PC-9 (cell line): ENCODE measurements at regions not wholly inside any gene's neighbourhood (a gene's known extent, or its start where the extent isn't known, plus 50 kb on each side); places are given as distances from the start of the nearest gene placed in this dataset.

Source experiments
- BruUV-seq: library from RNA; stranded (reverse); fragments of 400-500 nt; replicated peaks from 2 replicates; lab custom pipeline; 2021; lab: Mats Ljungman, UMichigan
- CTCF ChIA-PET: fragments of 300-600 bp; sonication (Branson Sonifier 250); formaldehyde crosslinking; loops from one replicate; lab custom pipeline; 2022; ENCODE audit warnings: antibody characterized with exemption; lab: Charles Lee
- POLR2A ChIA-PET: fragments of 300-600 bp; sonication (Branson Sonifier 250); formaldehyde crosslinking; loops from one replicate; lab custom pipeline; 2022; ENCODE audit warnings: antibody characterized with exemption; ENCODE audit not compliant: unreplicated experiment; lab: Charles Lee
- DNase-seq, 2 experiments: peaks; one replicate each; pipeline versions ENCODE4 v3.0.0 to v3.0.0-alpha.2; 2015 to 2022; ENCODE audit warnings: mixed read lengths in 1 of 2
- H2AFZ ChIP-seq: fragments of 200-600 bp; sonication (generic); 2 replicates; pipeline ENCODE4 v1.8.1; 2017; ENCODE audit warnings: antibody characterized with exemption
- H3F3A ChIP-seq: fragments of 200-600 bp; sonication (generic); 2 replicates; pipeline ENCODE4 v1.8.1; 2017; ENCODE audit warnings: antibody characterized with exemption, mild to moderate bottlenecking, low read depth; ENCODE audit not compliant: insufficient read depth
- H3K27ac ChIP-seq: fragments of 200-600 bp; sonication (generic); 2 replicates; pipeline ENCODE4 v1.6.1; 2016; ENCODE audit warnings: mixed run types
- H3K27me3 ChIP-seq: fragments of 200-600 bp; sonication (generic); 2 replicates; pipeline ENCODE4 v1.6.1; 2016; ENCODE audit warnings: low read depth, mixed run types; ENCODE audit not compliant: insufficient read depth
- H3K36me3 ChIP-seq: fragments of 200-600 bp; sonication (generic); 2 replicates; pipeline ENCODE4 v1.6.1; 2016; ENCODE audit warnings: low read depth, mixed run types
- H3K4me1 ChIP-seq: fragments of 200-600 bp; sonication (generic); replicated peaks from 2 replicates; pipeline ENCODE4 v1.6.1; 2016; ENCODE audit warnings: mixed run types; ENCODE audit not compliant: insufficient read depth
- H3K4me2 ChIP-seq: fragments of 200-600 bp; sonication (generic); 2 replicates; pipeline ENCODE4 v1.6.1; 2017; ENCODE audit warnings: mixed run types
- H3K4me3 ChIP-seq: fragments of 200-600 bp; sonication (generic); 2 replicates; pipeline ENCODE4 v1.6.1; 2016; ENCODE audit warnings: mixed run types
- H3K79me2 ChIP-seq: fragments of 200-600 bp; sonication (generic); 2 replicates; pipeline ENCODE4 v1.6.1; 2017; ENCODE audit warnings: low read depth, mixed run types
- H3K9me2 ChIP-seq: fragments of 200-600 bp; sonication (generic); 2 replicates; pipeline ENCODE4 v1.8.1; 2017; ENCODE audit warnings: mild to moderate bottlenecking; ENCODE audit not compliant: insufficient read depth
- H3K9me3 ChIP-seq: fragments of 200-600 bp; sonication (generic); 2 replicates; pipeline ENCODE4 v1.8.1; 2016; ENCODE audit warnings: low read depth; ENCODE audit not compliant: insufficient read depth
- H4K20me1 ChIP-seq: fragments of 200-600 bp; sonication (generic); 2 replicates; pipeline ENCODE4 v1.8.1; 2017; ENCODE audit not compliant: insufficient read depth
- EZH2 ChIP-seq: fragments of 200-600 bp; sonication (generic); IDR thresholded peaks from 2 replicates; pipeline ENCODE4 v1.8.0; 2017; ENCODE audit warnings: antibody characterized with exemption, low read depth
- intact Hi-C: fragments of 100-400 bp; cut with micrococcal nuclease; formaldehyde crosslinking; loops from one replicate; pipeline ENCODE4 v1.10.0; 2022; ENCODE audit not compliant: unreplicated experiment
- TF ChIP-seq, protein P1 (sequence below): fragments of 200-600 bp; sonication (generic); conservative IDR thresholded peaks from 2 replicates; pipeline ENCODE4 v1.6.1; 2017; ENCODE audit warnings: mixed run types, antibody characterized with exemption, mild to moderate bottlenecking, moderate library complexity

DNA sequence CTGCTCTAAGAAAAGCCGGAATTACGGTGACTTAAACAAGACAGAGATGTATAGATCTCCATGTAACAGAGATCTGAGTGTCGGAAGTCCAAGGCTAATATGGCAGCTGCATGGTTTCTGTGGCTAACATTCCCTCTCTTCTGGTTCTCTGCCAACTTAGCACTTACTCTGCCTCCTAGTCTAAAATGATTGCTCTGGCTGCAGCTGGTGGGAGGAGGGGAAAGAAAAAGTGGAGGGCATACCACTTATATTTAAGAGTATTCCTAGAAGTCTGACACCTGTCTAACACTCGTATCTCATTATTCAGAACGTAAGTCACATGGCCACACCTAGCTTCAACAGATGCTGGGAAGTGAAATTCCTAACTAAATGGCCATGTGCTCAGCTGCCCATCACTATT lies 551.5 kb upstream of the TLE4 start:
- Histone ChIP-seq H3K4me2 (no peak overlapping the region), H3K36me3 (no peaks in the 10 kb centered on the region), H3K27ac (no peak overlapping the region), H2AFZ (no peak overlapping the region), H4K20me1 (0 out of 2 replicates have a peak, but pooled peaks cover 3% of the 10 kb centered on the region), H3K27me3 (peaks cover 3% of the 10 kb centered on the region; the same call in 1 of the 2 replicates), H3K79me2 (no peaks in the 10 kb centered on the region), H3K9me2 (no peaks in the 10 kb centered on the region), H3K4me3 (no peak overlapping the region), H3K9me3 (no peaks in the 10 kb centered on the region), H3F3A (no peaks in the 10 kb centered on the region), H3K4me1 (no peaks in the 10 kb centered on the region)
- POLR2A ChIA-PET = no interaction called here
- TF ChIP-seq, protein P1, sequence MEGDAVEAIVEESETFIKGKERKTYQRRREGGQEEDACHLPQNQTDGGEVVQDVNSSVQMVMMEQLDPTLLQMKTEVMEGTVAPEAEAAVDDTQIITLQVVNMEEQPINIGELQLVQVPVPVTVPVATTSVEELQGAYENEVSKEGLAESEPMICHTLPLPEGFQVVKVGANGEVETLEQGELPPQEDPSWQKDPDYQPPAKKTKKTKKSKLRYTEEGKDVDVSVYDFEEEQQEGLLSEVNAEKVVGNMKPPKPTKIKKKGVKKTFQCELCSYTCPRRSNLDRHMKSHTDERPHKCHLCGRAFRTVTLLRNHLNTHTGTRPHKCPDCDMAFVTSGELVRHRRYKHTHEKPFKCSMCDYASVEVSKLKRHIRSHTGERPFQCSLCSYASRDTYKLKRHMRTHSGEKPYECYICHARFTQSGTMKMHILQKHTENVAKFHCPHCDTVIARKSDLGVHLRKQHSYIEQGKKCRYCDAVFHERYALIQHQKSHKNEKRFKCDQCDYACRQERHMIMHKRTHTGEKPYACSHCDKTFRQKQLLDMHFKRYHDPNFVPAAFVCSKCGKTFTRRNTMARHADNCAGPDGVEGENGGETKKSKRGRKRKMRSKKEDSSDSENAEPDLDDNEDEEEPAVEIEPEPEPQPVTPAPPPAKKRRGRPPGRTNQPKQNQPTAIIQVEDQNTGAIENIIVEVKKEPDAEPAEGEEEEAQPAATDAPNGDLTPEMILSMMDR = no peak
- no peak for TF ChIP-seq EZH2
- no TSS peak for BruUV-seq
- DNase-seq = no peak
- CTCF ChIA-PET = no interaction called here
- intact Hi-C loops = loop anchor here (5.0 to 10.0 kb wide), 2 partner anchors 33 to 85 kb away; no protein-coding TSS in a partner anchor

DNA sequence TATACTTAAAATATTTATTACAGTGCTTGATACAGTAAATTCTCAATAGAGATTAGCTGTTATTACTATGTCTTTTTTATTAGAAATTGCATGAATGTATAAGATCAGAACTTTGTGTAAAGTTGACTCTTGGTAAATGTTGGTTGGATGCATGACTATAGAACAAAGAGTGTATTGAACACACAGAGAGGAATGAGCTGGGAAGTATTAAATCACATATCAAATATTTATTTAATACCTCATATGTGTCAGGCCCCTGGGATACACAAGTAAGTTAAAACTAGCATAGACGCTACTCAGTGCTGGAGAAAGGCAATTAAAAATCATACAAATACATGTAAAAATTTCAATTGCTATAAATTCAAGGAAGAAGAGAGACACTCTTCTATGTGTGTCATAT lies 550.7 kb upstream of the TLE4 start:
- H3F3A ChIP-seq = no peaks in the 10 kb centered on the region
- ChIA-PET CTCF (no interaction called here), POLR2A (no interaction called here)
- H3K36me3 ChIP-seq = no peaks in the 10 kb centered on the region
- H2AFZ ChIP-seq = no peak overlapping the region
- TF ChIP-seq EZH2 = no peak
- TF ChIP-seq, protein P1 = no peak
- 0 out of 2 replicates have a peak, but pooled peaks cover 3% of the 10 kb centered on the region for H4K20me1 ChIP-seq
- no peak overlapping the region for H3K4me2 ChIP-seq
- intact Hi-C loops = loop anchor here (5.0 to 10.0 kb wide), 2 partner anchors 34 to 86 kb away; no protein-coding TSS in a partner anchor
- peaks cover 3% of the 10 kb centered on the region; the same call in 1 of the 2 replicates for H3K27me3 ChIP-seq
- H3K9me2 ChIP-seq = no peaks in the 10 kb centered on the region
- no peaks in the 10 kb centered on the region for H3K9me3 ChIP-seq
- H3K4me3 ChIP-seq = no peak overlapping the region
- no TSS peak for BruUV-seq
- H3K4me1 ChIP-seq = no peaks in the 10 kb centered on the region
- H3K79me2 ChIP-seq = no peaks in the 10 kb centered on the region
- H3K27ac ChIP-seq = no peak overlapping the region
- no peak for DNase-seq

DNA sequence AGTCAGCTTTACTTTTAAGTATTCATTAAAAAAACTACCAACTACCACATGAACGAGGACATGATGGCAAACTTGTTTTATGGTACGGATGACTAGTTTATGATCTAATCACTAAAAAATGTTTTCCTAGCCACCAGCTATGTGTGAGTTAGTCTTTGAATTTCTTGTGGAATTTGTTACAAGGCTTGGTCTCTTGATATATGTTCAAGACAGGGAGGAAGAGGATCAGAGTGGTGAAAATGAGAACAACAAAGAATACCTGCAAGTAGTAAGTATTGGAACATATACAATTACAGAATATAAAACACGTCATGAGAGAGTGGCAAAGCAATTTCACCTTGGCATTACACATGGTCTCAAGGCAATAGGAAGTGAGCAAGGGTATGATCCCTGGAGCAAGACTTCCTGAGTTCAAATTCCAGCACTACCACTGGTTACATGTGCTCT lies 548.6 kb upstream of the TLE4 start:
- ChIA-PET POLR2A (interaction anchor here (0.7 kb wide), 1 partner anchor 165 kb away, joined by 4 read pairs; no protein-coding TSS in a partner anchor), CTCF (interaction anchor here (0.6 kb wide), 1 partner anchor 24 kb away, joined by 3 read pairs; no protein-coding TSS in a partner anchor)
- Histone ChIP-seq H3K4me3 (no peak overlapping the region), H2AFZ (no peak overlapping the region), H3K27ac (no peak overlapping the region), H3K9me3 (no peaks in the 10 kb centered on the region), H3K4me1 (no peaks in the 10 kb centered on the region), H4K20me1 (0 out of 2 replicates have a peak, but pooled peaks cover 3% of the 10 kb centered on the region), H3K79me2 (no peaks in the 10 kb centered on the region), H3K27me3 (peaks cover 3% of the 10 kb centered on the region; the same call in 1 of the 2 replicates), H3K36me3 (no peaks in the 10 kb centered on the region), H3K4me2 (no peak overlapping the region), H3F3A (no peaks in the 10 kb centered on the region), H3K9me2 (no peaks in the 10 kb centered on the region)
- BruUV-seq = no TSS peak
- DNase-seq = peak in 1 of 2 experiments; percentile 10
- intact Hi-C loops = loop anchor here (5.0 to 10.0 kb wide), 2 partner anchors 36 to 88 kb away; no protein-coding TSS in a partner anchor
- TF ChIP-seq, protein P1 = no peak
- no peak for TF ChIP-seq EZH2
